ENCODE measurements at regions not wholly inside any gene's neighbourhood (a gene's known extent, or its start where the extent isn't known, plus 50 kb on each side); places are given as distances from the start of the nearest gene placed in this dataset.
A peak's percentile ranks its signal among the peaks of the same experiment; 100 is the strongest.
"Not testable (repeated sequence)": the region's sequence is repeated elsewhere in the genome, so short reads cannot be mapped to it uniquely, and the experiment has no call there.

- DNase-seq (ENCODE audit: low read depth): peak; percentile 26
- TF ChIP-seq CTCF (IDR thresholded peaks at IDR 0.05; ENCODE audit: low read depth, low read length, missing control alignments): no peak
- H3K4me3 ChIP-seq (ENCODE audit: low read depth, low read length): no peak overlapping the region
These were observed 207.4 kb downstream of the TMA16 start for GRCh38 chr4:163701916-163702315.

- no peak for TF ChIP-seq CTCF (IDR thresholded peaks at IDR 0.05; ENCODE audit: low read depth, low read length, missing control alignments)
- no peak overlapping the region for H3K4me3 ChIP-seq (ENCODE audit: low read depth, low read length)
- no peak for DNase-seq (ENCODE audit: low read depth)
These were observed 208.2 kb downstream of the TMA16 start for GRCh38 chr4:163702736-163703135.

- no peak for DNase-seq (ENCODE audit: low read depth)
- H3K4me3 ChIP-seq (ENCODE audit: low read depth, low read length): no peak overlapping the region
- no peak for TF ChIP-seq CTCF (IDR thresholded peaks at IDR 0.05; ENCODE audit: low read depth, low read length, missing control alignments)
These were observed 208.8 kb downstream of the TMA16 start for GRCh38 chr4:163703251-163703650.

GRCh38 chr4:163707873-163708272 is 213.4 kb downstream of the TMA16 start:
- no peak for DNase-seq (ENCODE audit: low read depth)
- TF ChIP-seq CTCF (IDR thresholded peaks at IDR 0.05; ENCODE audit: low read depth, low read length, missing control alignments): no peak
- no peak overlapping the region for H3K4me3 ChIP-seq (ENCODE audit: low read depth, low read length)

- no peak for TF ChIP-seq CTCF (IDR thresholded peaks at IDR 0.05; ENCODE audit: low read depth, low read length, missing control alignments)
- no peak for DNase-seq (ENCODE audit: low read depth)
- no peak overlapping the region for H3K4me3 ChIP-seq (ENCODE audit: low read depth, low read length)
These were observed 215.1 kb downstream of the TMA16 start for GRCh38 chr4:163709601-163710000.

GRCh38 chr4:163710158-163710557 is 215.7 kb downstream of the TMA16 start:
- DNase-seq (ENCODE audit: low read depth): no peak
- no peak overlapping the region for H3K4me3 ChIP-seq (ENCODE audit: low read depth, low read length)
- TF ChIP-seq CTCF (IDR thresholded peaks at IDR 0.05; ENCODE audit: low read depth, low read length, missing control alignments): no peak

- not testable (repeated sequence) for DNase-seq (ENCODE audit: low read depth); H3K4me3 ChIP-seq (ENCODE audit: low read depth, low read length)
These were observed 230.0 kb downstream of the TMA16 start for GRCh38 chr4:163724495-163724894.

- DNase-seq (ENCODE audit: low read depth): no peak
- no peak for TF ChIP-seq CTCF (IDR thresholded peaks at IDR 0.05; ENCODE audit: low read depth, low read length, missing control alignments)
- H3K4me3 ChIP-seq (ENCODE audit: low read depth, low read length): no peak overlapping the region
These were observed 232.2 kb downstream of the TMA16 start for GRCh38 chr4:163726641-163727040.
